Body of pancreas (tissue), 4 donors: ENCODE measurements at regions not wholly inside any gene's neighbourhood (a gene's known extent, or its start where the extent isn't known, plus 50 kb on each side); places are given as distances from the start of the nearest gene placed in this dataset.

Source experiments
- ATAC-seq: fragments of 150-250 bp; one replicate; pipeline ENCODE4 v1.9.1; 2016
- DNase-seq, 4 donors: peaks; one replicate each; pipeline ENCODE4 v3.0.0-alpha.2; 2019
- H3K27ac ChIP-seq, 4 donors: fragments of 200-600 bp; sonication (generic); 1 replicate in 3 of 4; 2 replicates in 1 of 4; pipeline versions ENCODE4 v1.5.1 to v1.6.1; 2016 to 2019; ENCODE audit warnings: mild to moderate bottlenecking in 1 of 4, mixed read lengths in 1 of 4, moderate library complexity in 1 of 4
- H3K27me3 ChIP-seq, 2 donors: fragments of 200-600 bp; sonication (generic); one replicate each; pipeline ENCODE4 v1.6.0; 2016; ENCODE audit warnings: mild to moderate bottlenecking in 1 of 2
- H3K36me3 ChIP-seq, 2 donors: fragments of 200-600 bp; sonication (generic); replicated peaks in 1 of 2; 2 replicates each; pipeline ENCODE4 v1.5.1; 2016; ENCODE audit warnings: low read depth in 2 of 2; ENCODE audit not compliant: insufficient read depth in 1 of 2
- H3K4me1 ChIP-seq: fragments of 200-600 bp; sonication (generic); one replicate; pipeline ENCODE4 v1.6.0; 2016
- H3K4me3 ChIP-seq, 2 donors: fragments of 200-600 bp; sonication (generic); 1 replicate in 1 of 2; 2 replicates in 1 of 2; pipeline ENCODE4 v1.5.1; 2016 to 2019
- H3K9me3 ChIP-seq, 3 donors: fragments of 200-600 bp; sonication (generic); 1 replicate in 2 of 3; 2 replicates in 1 of 3; pipeline ENCODE4 v1.5.1; 2016
- POLR2A ChIP-seq, 3 donors: fragments of 450-650 bp; IDR thresholded peaks; one replicate each; pipeline ENCODE4 v1.6.1; 2016; ENCODE audit warnings: antibody characterized with exemption in 3 of 3, mild to moderate bottlenecking in 2 of 3
- WGBS, 2 donors: methylation state at CpG; one replicate each; pipeline ENCODE4 v1.1.5; 2017; 5-methylcytosine and 5-hydroxymethylcytosine counted together
- intact Hi-C: fragments of 100-400 bp; cut with DNase I; formaldehyde crosslinking; loops from one replicate; pipeline ENCODE4 v1.15.1; 2023
- TF ChIP-seq, protein P1 (sequence below), 7 experiments: fragments of 450-650 bp in 4 of 7; fragments of 200-600 bp in 3 of 7; sonication (generic) in 3 of 7; IDR thresholded peaks; one replicate each; pipeline ENCODE4 v1.5.1; 2016 to 2019; ENCODE audit warnings: antibody characterized with exemption in 7 of 7

DNA sequence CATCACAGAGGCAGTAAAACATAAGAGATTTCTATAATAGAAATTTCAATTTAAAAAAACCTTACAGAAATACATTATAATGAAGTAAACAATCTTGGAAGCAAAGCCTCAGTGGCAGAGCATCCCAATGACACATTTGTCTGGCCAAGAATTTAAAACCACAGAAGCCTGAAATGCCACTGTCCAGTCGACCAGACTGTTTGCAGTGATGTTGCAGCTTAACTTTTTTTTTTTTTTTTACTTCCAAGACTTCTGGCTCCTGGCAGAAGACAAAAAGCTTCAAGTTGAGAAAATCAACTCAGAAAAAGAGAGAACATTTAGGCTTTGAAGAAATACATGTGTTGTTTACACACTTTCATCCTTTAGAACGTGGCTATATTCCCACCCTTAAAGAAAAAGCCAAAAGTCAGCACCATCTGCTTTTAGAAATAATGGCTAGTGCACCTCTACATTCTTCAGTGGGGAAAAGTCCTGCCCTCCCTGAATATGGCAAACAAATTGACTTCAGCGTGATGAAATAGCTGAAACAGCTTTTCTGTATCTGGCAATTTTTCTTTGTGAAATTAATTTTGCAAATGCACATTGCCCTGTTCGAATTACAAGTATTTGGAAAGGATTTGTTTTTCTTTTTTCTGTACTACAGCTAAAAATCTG, 205.5 kb upstream of the MON1B start:
- intact Hi-C loops = no loop called here
- no peak for DNase-seq
- no peak overlapping the region for H3K4me3 ChIP-seq

DNA sequence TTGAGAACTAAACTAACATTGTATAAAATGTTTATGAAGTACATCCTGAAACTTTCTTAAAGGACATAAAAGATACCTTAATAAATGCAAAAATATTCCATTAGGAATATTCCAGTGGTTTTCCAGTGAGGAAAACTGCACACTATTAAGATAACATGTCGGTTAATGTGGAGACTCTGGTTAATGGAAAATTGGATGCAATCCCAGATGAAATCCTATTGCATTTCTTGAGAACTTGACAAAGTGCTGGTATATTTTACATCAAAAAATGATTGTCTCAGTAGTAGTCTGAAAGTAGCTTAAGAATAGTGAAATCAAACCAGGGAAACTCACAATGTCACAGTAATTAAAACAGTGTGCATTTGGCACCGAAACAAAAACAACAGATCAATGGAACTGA, 202.5 kb upstream of the MON1B start:
- DNase-seq (no peak), ATAC-seq (no peak)
- Histone ChIP-seq H3K4me3 (no peak overlapping the region), H3K4me1 (no peaks in the 10 kb centered on the region), H3K27me3 (no peaks in the 10 kb centered on the region), H3K36me3 (no peaks in the 10 kb centered on the region), H3K27ac (no peak overlapping the region), H3K9me3 (no peaks in the 10 kb centered on the region)
- no peak for TF ChIP-seq POLR2A (IDR thresholded peaks at IDR 0.05)
- TF ChIP-seq, protein P1, sequence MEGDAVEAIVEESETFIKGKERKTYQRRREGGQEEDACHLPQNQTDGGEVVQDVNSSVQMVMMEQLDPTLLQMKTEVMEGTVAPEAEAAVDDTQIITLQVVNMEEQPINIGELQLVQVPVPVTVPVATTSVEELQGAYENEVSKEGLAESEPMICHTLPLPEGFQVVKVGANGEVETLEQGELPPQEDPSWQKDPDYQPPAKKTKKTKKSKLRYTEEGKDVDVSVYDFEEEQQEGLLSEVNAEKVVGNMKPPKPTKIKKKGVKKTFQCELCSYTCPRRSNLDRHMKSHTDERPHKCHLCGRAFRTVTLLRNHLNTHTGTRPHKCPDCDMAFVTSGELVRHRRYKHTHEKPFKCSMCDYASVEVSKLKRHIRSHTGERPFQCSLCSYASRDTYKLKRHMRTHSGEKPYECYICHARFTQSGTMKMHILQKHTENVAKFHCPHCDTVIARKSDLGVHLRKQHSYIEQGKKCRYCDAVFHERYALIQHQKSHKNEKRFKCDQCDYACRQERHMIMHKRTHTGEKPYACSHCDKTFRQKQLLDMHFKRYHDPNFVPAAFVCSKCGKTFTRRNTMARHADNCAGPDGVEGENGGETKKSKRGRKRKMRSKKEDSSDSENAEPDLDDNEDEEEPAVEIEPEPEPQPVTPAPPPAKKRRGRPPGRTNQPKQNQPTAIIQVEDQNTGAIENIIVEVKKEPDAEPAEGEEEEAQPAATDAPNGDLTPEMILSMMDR (IDR thresholded peaks at IDR 0.05) = no peak
- intact Hi-C loops = no loop called here
- 34 to 37% methylated on average over 2 of the region's 2 CpGs for WGBS, 2 donors

More for the DNA sequence above, 205.5 kb upstream of the MON1B start:
- Histone ChIP-seq H3K36me3 (no peaks in the 10 kb centered on the region), H3K27ac (no peak overlapping the region), H3K27me3 (no peaks in the 10 kb centered on the region), H3K9me3 (no peaks in the 10 kb centered on the region), H3K4me1 (no peaks in the 10 kb centered on the region)
- ATAC-seq = no peak
- TF ChIP-seq, protein P1 (IDR thresholded peaks at IDR 0.05) = no peak
- WGBS, 2 donors = 47 to 56% methylated on average over 4 of the region's 4 CpGs

DNA sequence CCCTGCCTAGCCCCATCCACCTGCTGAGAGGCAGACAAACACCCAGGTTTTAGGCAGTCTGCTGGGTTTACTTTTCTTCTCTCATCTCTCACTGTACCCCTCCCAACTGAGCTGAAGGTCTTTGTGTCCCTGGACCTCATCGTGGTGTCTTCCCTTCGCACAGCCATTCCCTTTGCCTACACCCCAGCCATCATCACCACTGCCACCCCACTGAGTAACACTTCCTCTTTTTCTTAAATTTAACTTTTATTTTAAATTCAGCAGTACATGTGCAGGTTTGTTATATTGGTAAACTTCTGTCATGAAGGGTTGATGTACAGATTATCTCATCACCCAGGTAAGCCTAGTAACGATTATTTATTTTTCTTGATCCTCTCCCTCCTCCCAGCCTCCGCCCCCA, 188.3 kb upstream of the MON1B start:
- DNase-seq = no peak
- intact Hi-C loops = no loop called here
- no peak for ATAC-seq
- TF ChIP-seq, protein P1 (IDR thresholded peaks at IDR 0.05) = no peak
- no peak for TF ChIP-seq POLR2A (IDR thresholded peaks at IDR 0.05)
- WGBS, 2 donors = 81 to 85% methylated on average over 4 of the region's 4 CpGs
- Histone ChIP-seq H3K4me1 (no peaks in the 10 kb centered on the region), H3K27me3 (no peaks in the 10 kb centered on the region), H3K4me3 (no peak overlapping the region), H3K27ac (no peak overlapping the region), H3K9me3 (no peaks in the 10 kb centered on the region), H3K36me3 (no peaks in the 10 kb centered on the region)

DNA sequence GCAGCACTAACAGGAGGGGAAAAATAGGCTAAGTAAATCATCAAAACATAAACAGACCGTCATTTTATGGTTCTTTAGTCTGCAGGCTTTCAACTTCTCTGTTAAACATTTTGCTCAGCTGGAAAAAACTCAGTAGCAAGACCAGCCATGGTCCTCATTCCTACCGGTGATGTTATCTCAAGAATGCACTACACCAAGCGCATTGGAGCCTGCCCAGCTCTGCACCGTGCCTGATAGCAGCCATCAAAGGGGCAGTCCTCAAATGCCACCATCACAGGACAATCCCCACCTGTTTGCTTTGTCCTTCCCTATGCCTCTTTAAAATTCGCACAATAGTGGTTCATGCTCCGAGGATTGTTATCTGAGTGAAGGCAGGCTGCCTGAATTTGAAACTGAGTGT, 181.5 kb upstream of the MON1B start:
- Histone ChIP-seq H3K27me3 (no peaks in the 10 kb centered on the region), H3K36me3 (no peaks in the 10 kb centered on the region), H3K4me3 (no peak overlapping the region), H3K27ac (no peak overlapping the region), H3K9me3 (no peaks in the 10 kb centered on the region), H3K4me1 (no peaks in the 10 kb centered on the region)
- intact Hi-C loops = no loop called here
- ATAC-seq (no peak), DNase-seq (no peak)
- 27 to 29% methylated on average over 6 of the region's 6 CpGs for WGBS, 2 donors
- no peak for TF ChIP-seq POLR2A (IDR thresholded peaks at IDR 0.05)
- TF ChIP-seq, protein P1 (IDR thresholded peaks at IDR 0.05) = no peak

DNA sequence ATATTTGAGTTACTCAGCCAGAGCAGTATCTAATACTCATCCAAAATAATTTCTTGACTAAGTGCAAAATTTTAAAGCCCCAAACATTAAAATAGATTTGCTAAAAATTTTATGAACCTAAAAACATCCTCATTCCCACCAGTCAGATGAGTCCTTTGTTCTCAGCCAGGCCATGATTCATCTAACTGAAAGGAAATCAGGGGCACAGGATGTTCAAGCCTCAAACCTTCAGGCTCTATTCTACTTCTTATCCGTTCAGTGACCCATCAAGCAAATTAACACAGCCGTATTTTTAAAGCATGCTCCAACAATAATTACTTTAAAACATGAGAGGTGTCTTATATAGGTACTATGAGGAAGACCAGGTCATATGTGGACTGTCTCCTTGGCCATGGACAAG, 176.5 kb upstream of the MON1B start:
- intact Hi-C loops = no loop called here

More for the DNA sequence above, 176.5 kb upstream of the MON1B start:
- Histone ChIP-seq H3K27ac (no peak overlapping the region), H3K36me3 (no peaks in the 10 kb centered on the region), H3K27me3 (no peaks in the 10 kb centered on the region), H3K4me1 (no peaks in the 10 kb centered on the region), H3K4me3 (no peak overlapping the region), H3K9me3 (no peaks in the 10 kb centered on the region)
- ATAC-seq (no peak), DNase-seq (no peak)
- 67 to 78% methylated on average over 2 of the region's 2 CpGs for WGBS, 2 donors
- TF ChIP-seq, protein P1 (IDR thresholded peaks at IDR 0.05) = no peak
- no peak for TF ChIP-seq POLR2A (IDR thresholded peaks at IDR 0.05)
